Activated CD4-positive, alpha-beta T cell treated with anti-CD3 and anti-CD28 coated beads, Interleukin-2, Interleukin-4, amounts not matched to agents 100 ng/mL and 50 ng/mL, durations not matched to agents 16 hours and 8 hours (primary cell): ENCODE measurements at regions not wholly inside any gene's neighbourhood (a gene's known extent, or its start where the extent isn't known, plus 50 kb on each side); places are given as distances from the start of the nearest gene placed in this dataset.
"Not testable (repeated sequence)": the region's sequence is repeated elsewhere in the genome, so short reads cannot be mapped to it uniquely, and the experiment has no call there.

Experiments
- DNase-seq: peaks from one replicate; pipeline ENCODE4 v3.0.0-alpha.2; 2020; ENCODE audit warnings: low spot score

- DNase-seq = no peak
Observed at GRCh38 chr2:166831930-166832329, 56.4 kb upstream of the XIRP2 start.

DNA sequence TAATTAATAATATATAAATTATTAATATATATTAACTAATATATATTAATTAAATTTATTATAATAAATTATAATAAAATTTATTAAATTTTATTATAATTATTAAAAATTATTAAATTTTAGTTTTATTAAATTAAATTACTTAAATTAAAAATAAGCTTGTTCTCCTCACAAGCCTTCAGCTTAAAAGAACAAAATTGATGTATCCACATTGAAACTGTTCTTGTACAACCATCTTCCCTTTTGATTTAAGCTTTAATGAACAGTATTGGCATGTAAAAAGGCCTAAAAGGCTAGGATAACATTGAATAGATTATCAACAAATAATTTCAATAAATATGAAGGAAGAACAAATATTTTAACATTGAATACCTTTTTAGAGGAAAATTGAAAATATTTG, 62.4 kb upstream of the XIRP2 start:
- DNase-seq = no peak

GRCh38 chr2:166814335-166814734, 73.9 kb upstream of the XIRP2 start:
- no peak for DNase-seq

GRCh38 chr2:166812166-166812891, 76.0 kb upstream of the XIRP2 start:
- DNase-seq = no peak

DNA sequence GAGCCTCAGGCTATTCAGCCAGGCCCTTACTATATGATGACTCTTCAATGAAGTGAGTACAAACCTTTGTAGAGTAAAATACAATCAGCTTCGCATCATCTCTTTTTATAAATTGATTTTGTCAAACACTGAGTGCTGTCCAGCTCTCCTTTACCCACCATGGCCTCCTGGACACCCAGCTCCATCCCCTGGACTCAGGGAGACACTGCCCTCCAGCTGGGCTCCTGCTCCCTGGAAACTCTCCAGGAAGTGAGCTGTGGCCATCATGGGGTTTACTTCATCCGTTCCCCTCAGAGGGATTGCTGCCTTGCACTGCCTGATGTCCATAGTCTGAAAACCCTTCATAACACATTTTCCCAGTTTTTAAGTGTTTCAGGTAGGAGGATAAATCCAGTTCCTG, 82.5 kb upstream of the XIRP2 start:
- no peak for DNase-seq

- no peak for DNase-seq
Observed at GRCh38 chr2:166803373-166804000, 84.8 kb upstream of the XIRP2 start.

GRCh38 chr2:166802475-166802874, 85.8 kb upstream of the XIRP2 start:
- no peak for DNase-seq

GRCh38 chr2:166792808-166793207, 95.5 kb upstream of the XIRP2 start:
- peak; percentile 0 for DNase-seq

GRCh38 chr2:166786707-166787106, 101.6 kb upstream of the XIRP2 start:
- no peak for DNase-seq

DNA sequence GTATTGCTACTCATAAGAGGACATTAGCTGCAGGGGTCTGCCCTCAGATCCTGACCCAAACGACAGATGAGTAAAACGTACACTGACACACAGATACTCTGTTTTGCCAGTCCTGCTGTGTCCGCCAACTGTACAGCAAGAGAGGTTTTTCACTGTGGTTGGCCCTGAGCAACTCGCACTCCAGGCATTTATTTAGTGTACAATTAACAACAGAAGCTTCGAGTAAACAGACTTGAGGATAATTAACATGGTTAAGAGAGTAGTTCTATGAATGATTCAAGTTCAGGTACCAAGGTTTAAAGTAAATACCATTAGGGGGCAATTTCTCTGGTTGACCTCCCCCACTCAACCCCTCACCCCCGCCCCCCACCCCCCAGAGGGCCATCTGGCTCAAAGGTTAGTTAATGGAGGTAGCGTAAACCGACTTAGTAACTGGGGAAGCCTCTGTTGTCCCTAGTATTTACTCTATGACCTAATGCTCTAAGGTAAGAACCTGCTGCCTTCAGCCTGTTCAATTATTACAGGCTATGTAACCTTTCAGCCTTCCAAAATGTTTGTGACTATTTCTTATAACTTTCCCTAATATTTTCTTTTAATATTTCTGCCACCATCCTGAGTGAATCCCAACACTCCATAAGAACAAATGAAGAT, 103.9 kb upstream of the XIRP2 start:
- no peak for DNase-seq

DNA sequence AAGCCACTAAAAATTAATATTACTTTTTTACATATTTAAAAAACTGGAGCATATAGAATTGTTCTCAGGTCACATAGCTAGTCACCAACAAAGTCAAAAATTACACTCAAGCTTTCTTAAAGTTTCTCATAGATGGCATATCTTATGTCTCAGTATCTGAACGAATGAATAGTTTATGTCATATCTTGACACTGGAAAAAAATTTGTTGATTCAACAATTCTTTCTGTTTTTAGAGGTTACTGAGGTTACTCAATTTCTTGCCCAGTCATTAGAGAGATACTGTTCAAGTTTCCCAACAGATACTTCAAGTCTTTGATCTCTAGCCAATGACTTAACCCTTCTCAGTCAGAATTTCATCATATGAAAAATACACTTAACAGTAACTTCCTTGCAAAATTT, 113.1 kb upstream of the XIRP2 start:
- DNase-seq = no peak

DNA sequence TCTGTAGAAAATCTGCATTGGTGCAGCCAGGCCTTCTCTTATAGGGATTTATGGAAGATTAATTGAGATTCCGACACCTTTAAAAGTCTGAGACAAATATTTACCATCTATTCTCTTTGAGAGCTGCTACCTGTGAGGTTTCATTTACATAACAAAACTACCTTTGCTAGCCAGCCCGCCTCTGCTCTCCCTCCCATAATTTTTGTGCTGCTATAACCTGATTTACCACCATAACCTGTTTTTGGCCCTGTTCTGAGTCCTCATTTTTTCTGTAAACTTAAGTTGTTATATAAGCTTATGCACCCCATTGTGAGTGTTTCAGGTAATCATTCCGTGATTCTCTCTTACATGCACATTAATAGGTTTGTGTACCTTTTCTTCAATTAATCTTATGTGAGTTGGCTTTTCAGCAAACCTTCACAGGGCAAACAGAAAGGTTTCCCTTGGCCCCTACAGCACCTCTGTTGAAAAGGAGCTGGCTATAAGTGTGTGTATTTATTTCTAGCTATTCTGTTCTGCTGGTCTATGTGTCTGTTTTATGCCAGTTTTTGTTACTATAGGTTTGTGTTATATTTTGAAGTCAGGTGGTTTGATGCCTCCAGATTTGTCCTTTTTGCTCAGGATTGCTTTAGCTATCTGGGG, 114.9 kb upstream of the XIRP2 start:
- DNase-seq = no peak

- no peak for DNase-seq
Observed at GRCh38 chr2:166768393-166769123, 119.7 kb upstream of the XIRP2 start.

DNA sequence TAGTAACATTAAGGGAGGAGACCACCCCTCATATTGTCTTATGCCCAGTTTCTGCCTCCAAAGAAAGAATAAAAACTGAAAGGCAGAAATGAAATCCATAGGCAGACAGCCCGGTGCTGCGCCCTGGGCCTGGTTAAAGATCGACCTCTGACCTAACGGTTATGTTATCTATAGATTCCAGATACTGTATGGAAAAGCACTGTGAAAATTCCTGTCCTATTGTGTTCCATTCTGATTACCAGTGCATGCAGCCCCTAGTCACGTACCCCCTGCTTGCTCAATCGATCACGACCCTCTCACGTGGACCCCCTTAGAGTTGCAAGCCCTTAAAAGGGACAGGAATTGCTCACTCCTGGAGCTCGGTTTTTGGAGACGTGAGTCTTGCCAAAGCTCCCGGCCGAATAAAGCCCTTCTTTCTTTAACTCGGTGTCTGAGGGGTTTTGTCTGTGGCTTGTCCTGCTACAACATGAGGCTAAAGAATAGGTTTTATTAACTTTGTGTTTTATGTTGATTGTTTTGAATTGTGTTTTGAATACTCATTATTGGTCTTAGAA, 121.4 kb upstream of the XIRP2 start:
- not testable (repeated sequence) for DNase-seq

- no peak for DNase-seq
Observed at GRCh38 chr2:166766220-166766619, 122.1 kb upstream of the XIRP2 start.

- no peak for DNase-seq
Observed at GRCh38 chr2:166765141-166765540, 123.1 kb upstream of the XIRP2 start.

DNA sequence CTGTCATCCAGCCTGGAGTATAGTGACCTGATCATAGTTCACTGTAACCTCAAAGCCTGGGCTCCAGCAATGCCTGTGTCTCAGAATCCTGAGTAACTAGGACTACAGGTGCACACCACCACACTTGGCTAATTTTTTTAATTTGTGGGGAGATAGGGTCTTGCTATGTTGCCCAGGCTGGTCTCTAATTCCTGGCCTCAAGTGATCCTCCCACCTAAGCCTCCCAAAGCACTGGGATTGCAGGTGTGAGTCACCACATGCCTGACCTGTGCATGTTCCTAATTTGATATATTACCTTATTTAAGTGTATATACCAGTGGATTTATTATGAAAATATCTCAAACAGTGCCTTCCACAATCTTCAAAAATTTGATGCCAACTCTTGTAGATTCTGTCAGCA, 123.6 kb upstream of the XIRP2 start:
- DNase-seq = no peak

DNA sequence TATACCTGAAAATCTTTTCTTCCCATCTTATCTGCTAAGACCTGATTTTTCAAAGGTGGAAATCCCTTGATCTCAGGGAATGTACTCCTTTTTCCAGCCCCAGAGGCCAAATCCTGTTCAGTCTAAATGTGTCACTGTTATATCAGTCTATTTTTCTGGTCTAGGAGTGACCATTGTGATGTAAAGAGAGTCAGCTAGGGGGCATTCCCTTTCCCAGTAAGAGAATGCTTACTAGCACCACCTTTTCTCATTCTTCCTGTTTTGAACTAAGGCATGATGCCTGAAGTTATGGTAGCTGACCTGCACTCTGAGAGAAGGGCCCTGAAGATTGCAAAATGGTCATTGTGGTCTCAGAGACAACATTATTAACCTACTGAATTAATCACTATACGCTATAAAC, 124.1 kb upstream of the XIRP2 start:
- DNase-seq = no peak

DNA sequence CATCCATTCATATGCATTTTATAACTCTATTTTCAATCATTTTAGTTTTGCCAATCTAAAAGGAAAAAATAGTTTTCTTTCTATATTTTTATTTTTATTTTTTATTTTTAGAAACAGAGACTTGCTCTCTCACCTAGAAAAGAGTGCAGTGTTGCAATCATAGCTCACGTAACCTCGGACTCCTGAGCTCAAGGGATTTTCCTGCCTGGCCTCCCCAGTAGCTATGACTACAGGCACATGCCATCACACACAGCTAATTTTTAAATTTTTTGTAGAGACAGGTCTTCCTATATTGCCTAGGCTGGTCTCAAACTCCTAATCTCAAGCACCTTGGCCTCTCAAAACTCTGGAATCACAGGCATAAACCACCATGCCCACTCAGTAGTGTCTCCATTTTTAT, 125.5 kb upstream of the XIRP2 start:
- no peak for DNase-seq

GRCh38 chr2:166758956-166759355, 129.3 kb upstream of the XIRP2 start:
- DNase-seq = no peak

GRCh38 chr2:166750624-166751023, 137.7 kb upstream of the XIRP2 start:
- no peak for DNase-seq

GRCh38 chr2:166744117-166744516, 144.2 kb upstream of the XIRP2 start:
- DNase-seq = not testable (repeated sequence)
